Body of pancreas (tissue), 4 donors: ENCODE measurements at regions not wholly inside any gene's neighbourhood (a gene's known extent, or its start where the extent isn't known, plus 50 kb on each side); places are given as distances from the start of the nearest gene placed in this dataset.

Experiments used
- ATAC-seq: fragments of 150-250 bp; one replicate; pipeline ENCODE4 v1.9.1; 2016
- DNase-seq, 4 donors: peaks; one replicate each; pipeline ENCODE4 v3.0.0-alpha.2; 2019
- H3K27ac ChIP-seq, 4 donors: fragments of 200-600 bp; sonication (generic); 1 replicate in 3 of 4; 2 replicates in 1 of 4; pipeline versions ENCODE4 v1.5.1 to v1.6.1; 2016 to 2019; ENCODE audit warnings: mild to moderate bottlenecking in 1 of 4, mixed read lengths in 1 of 4, moderate library complexity in 1 of 4
- H3K27me3 ChIP-seq, 2 donors: fragments of 200-600 bp; sonication (generic); one replicate each; pipeline ENCODE4 v1.6.0; 2016; ENCODE audit warnings: mild to moderate bottlenecking in 1 of 2
- H3K36me3 ChIP-seq, 2 donors: fragments of 200-600 bp; sonication (generic); replicated peaks in 1 of 2; 2 replicates each; pipeline ENCODE4 v1.5.1; 2016; ENCODE audit warnings: low read depth in 2 of 2; ENCODE audit not compliant: insufficient read depth in 1 of 2
- H3K4me1 ChIP-seq: fragments of 200-600 bp; sonication (generic); one replicate; pipeline ENCODE4 v1.6.0; 2016
- H3K4me3 ChIP-seq, 2 donors: fragments of 200-600 bp; sonication (generic); 1 replicate in 1 of 2; 2 replicates in 1 of 2; pipeline ENCODE4 v1.5.1; 2016 to 2019
- H3K9me3 ChIP-seq, 3 donors: fragments of 200-600 bp; sonication (generic); 1 replicate in 2 of 3; 2 replicates in 1 of 3; pipeline ENCODE4 v1.5.1; 2016
- POLR2A ChIP-seq, 3 donors: fragments of 450-650 bp; IDR thresholded peaks; one replicate each; pipeline ENCODE4 v1.6.1; 2016; ENCODE audit warnings: antibody characterized with exemption in 3 of 3, mild to moderate bottlenecking in 2 of 3
- WGBS, 2 donors: methylation state at CpG; one replicate each; pipeline ENCODE4 v1.1.5; 2017; 5-methylcytosine and 5-hydroxymethylcytosine counted together
- intact Hi-C: fragments of 100-400 bp; cut with DNase I; formaldehyde crosslinking; loops from one replicate; pipeline ENCODE4 v1.15.1; 2023
- TF ChIP-seq, protein P1 (sequence below), 7 experiments: fragments of 450-650 bp in 4 of 7; fragments of 200-600 bp in 3 of 7; sonication (generic) in 3 of 7; IDR thresholded peaks; one replicate each; pipeline ENCODE4 v1.5.1; 2016 to 2019; ENCODE audit warnings: antibody characterized with exemption in 7 of 7

DNA sequence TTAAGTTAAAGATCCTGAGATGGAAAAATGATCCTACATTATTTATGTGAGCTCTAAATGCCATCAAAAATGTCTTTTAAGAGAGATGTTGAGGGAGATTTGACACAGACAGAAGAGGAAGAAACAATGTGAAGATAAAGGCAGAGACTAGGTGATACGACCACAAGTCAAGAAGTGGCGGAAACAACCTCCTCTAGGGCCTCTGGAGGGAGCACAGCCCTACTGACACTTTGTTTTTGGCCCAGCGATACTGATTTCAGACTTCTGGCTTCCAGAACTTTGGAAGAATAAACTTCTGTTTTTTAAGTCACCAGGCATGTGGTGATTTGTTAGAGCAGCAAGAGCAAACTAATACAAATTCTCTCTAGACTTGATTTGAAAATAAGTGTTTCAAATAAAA lies 1216.1 kb downstream of the FSTL5 start:
- no peak for TF ChIP-seq POLR2A (IDR thresholded peaks at IDR 0.05)
- TF ChIP-seq, protein P1, sequence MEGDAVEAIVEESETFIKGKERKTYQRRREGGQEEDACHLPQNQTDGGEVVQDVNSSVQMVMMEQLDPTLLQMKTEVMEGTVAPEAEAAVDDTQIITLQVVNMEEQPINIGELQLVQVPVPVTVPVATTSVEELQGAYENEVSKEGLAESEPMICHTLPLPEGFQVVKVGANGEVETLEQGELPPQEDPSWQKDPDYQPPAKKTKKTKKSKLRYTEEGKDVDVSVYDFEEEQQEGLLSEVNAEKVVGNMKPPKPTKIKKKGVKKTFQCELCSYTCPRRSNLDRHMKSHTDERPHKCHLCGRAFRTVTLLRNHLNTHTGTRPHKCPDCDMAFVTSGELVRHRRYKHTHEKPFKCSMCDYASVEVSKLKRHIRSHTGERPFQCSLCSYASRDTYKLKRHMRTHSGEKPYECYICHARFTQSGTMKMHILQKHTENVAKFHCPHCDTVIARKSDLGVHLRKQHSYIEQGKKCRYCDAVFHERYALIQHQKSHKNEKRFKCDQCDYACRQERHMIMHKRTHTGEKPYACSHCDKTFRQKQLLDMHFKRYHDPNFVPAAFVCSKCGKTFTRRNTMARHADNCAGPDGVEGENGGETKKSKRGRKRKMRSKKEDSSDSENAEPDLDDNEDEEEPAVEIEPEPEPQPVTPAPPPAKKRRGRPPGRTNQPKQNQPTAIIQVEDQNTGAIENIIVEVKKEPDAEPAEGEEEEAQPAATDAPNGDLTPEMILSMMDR (IDR thresholded peaks at IDR 0.05) = no peak
- no peak for ATAC-seq
- intact Hi-C loops = no loop called here
- no peak for DNase-seq
- Histone ChIP-seq H3K27ac (no peak overlapping the region), H3K36me3 (no peaks in the 10 kb centered on the region), H3K27me3 (no peaks in the 10 kb centered on the region), H3K4me3 (no peak overlapping the region), H3K9me3 (no peaks in the 10 kb centered on the region), H3K4me1 (no peaks in the 10 kb centered on the region)
- 59 to 79% methylated on average over 3 of the region's 3 CpGs for WGBS, 2 donors

GRCh38 chr4:160956875-160957274 lies 1206.9 kb downstream of the FSTL5 start:
- ATAC-seq (no peak), DNase-seq (no peak)
- Histone ChIP-seq H3K9me3 (no peaks in the 10 kb centered on the region), H3K36me3 (no peaks in the 10 kb centered on the region), H3K4me3 (no peak overlapping the region), H3K4me1 (no peaks in the 10 kb centered on the region), H3K27me3 (no peaks in the 10 kb centered on the region), H3K27ac (no peak overlapping the region)
- TF ChIP-seq POLR2A (IDR thresholded peaks at IDR 0.05) = no peak
- TF ChIP-seq, protein P1 (IDR thresholded peaks at IDR 0.05) = no peak
- intact Hi-C loops = no loop called here

- Histone ChIP-seq H3K36me3 (no peaks in the 10 kb centered on the region), H3K4me1 (no peaks in the 10 kb centered on the region), H3K27ac (no peak overlapping the region), H3K4me3 (no peak overlapping the region), H3K9me3 (no peaks in the 10 kb centered on the region), H3K27me3 (no peaks in the 10 kb centered on the region)
- intact Hi-C loops = no loop called here
- 17 to 32% methylated on average over 1 of the region's 1 CpG for WGBS, 2 donors
- ATAC-seq (no peak), DNase-seq (no peak)
- TF ChIP-seq, protein P1 (IDR thresholded peaks at IDR 0.05) = no peak
- TF ChIP-seq POLR2A (IDR thresholded peaks at IDR 0.05) = no peak
Measured at GRCh38 chr4:160969925-160970324, 1193.9 kb downstream of the FSTL5 start.

- no peak overlapping the region for H3K4me3 ChIP-seq
- H3K9me3 ChIP-seq = no peaks in the 10 kb centered on the region
- no peak overlapping the region for H3K27ac ChIP-seq
- no peaks in the 10 kb centered on the region for H3K27me3 ChIP-seq
- no peak for ATAC-seq
- no peaks in the 10 kb centered on the region for H3K4me1 ChIP-seq
- DNase-seq = no peak
- H3K36me3 ChIP-seq = no peaks in the 10 kb centered on the region
- intact Hi-C loops = no loop called here
- TF ChIP-seq, protein P1 (IDR thresholded peaks at IDR 0.05) = no peak
- TF ChIP-seq POLR2A (IDR thresholded peaks at IDR 0.05) = no peak
- WGBS, 2 donors = 83 to 95% methylated on average over 3 of the region's 3 CpGs
Measured at GRCh38 chr4:160980091-160980490, 1183.7 kb downstream of the FSTL5 start.

DNA sequence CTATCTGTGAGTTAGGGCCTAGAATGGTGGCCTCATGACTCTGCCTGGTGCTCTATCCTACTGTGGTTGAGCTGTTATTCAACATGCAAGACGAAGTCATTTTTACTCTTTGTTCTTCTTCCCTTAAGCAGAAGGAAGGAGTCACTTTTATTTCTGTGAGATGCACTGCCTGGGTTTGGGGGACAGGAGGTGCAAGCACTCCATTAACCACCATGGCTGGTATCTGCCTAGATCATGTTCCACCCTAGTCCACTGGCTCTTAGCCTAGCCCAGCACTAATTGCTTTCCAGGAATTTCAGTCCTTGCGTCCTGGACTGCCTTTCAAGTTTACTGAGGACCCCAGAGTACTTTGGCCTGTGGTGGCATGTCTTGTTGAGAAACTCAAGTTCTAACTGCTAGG lies 1182.7 kb downstream of the FSTL5 start:
- Histone ChIP-seq H3K4me3 (no peak overlapping the region), H3K27ac (no peak overlapping the region), H3K27me3 (no peaks in the 10 kb centered on the region), H3K4me1 (no peaks in the 10 kb centered on the region), H3K9me3 (no peaks in the 10 kb centered on the region), H3K36me3 (no peaks in the 10 kb centered on the region)
- TF ChIP-seq, protein P1 (IDR thresholded peaks at IDR 0.05) = no peak
- no peak for TF ChIP-seq POLR2A (IDR thresholded peaks at IDR 0.05)
- intact Hi-C loops = no loop called here
- DNase-seq (no peak), ATAC-seq (no peak)
- WGBS, 2 donors = 60 to 76% methylated on average over 2 of the region's 2 CpGs
